Lower leg skin (tissue), 4 donors: ENCODE measurements at regions not wholly inside any gene's neighbourhood (a gene's known extent, or its start where the extent isn't known, plus 50 kb on each side); places are given as distances from the start of the nearest gene placed in this dataset.
"Not testable (repeated sequence)": the region's sequence is repeated elsewhere in the genome, so short reads cannot be mapped to it uniquely, and the experiment has no call there.

Experiments used
- DNase-seq, 2 donors: peaks; one replicate each; pipeline ENCODE4 v3.0.0-alpha.2; 2019; ENCODE audit warnings: low spot score in 2 of 2
- H3K4me3 ChIP-seq: fragments of 200-600 bp; sonication (generic); 2 replicates; pipeline ENCODE4 v1.5.1; 2017; ENCODE audit warnings: mild to moderate bottlenecking, low read depth; ENCODE audit not compliant: poor library complexity, severe bottlenecking
- POLR2A ChIP-seq, 2 donors: fragments of 450-650 bp; IDR thresholded peaks; one replicate each; pipeline ENCODE4 v1.6.1; 2016 to 2017; ENCODE audit warnings: antibody characterized with exemption in 2 of 2, mild to moderate bottlenecking in 1 of 2, moderate library complexity in 1 of 2
- WGBS, 2 donors: methylation state at CpG; one replicate each; pipeline ENCODE4 v1.1.5; 2018; 5-methylcytosine and 5-hydroxymethylcytosine counted together
- intact Hi-C: fragments of 100-400 bp; cut with DNase I; formaldehyde crosslinking; loops from one replicate; pipeline ENCODE4 v1.15.0; 2023; ENCODE audit warnings: low total_unique reads
- TF ChIP-seq, protein P1 (sequence below), 3 donors: fragments of 450-650 bp; IDR thresholded peaks; one replicate each; pipeline ENCODE4 v1.5.1; 2016; ENCODE audit warnings: antibody characterized with exemption in 3 of 3, mild to moderate bottlenecking in 3 of 3, moderate library complexity in 2 of 3

DNA sequence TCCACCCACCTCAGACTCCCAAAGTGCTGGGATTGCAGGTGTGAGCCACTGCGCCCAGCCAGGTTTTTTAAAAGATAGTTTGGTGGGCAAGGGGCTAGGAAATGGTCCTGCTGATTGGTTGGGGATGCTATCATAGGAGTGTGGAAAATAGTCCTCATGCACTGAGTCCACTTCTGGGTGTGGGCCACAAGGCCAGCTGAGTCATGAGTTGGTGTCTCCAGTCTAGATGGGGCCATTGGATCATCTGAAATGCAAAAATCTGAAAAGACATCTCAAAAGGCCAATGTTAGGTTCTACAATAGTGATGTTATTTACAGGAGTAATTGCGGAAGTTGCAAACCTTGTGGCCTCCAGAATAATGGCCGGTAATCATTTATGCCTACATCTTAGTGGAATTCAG is 221.1 kb downstream of the ZNF674 start:
- TF ChIP-seq POLR2A (IDR thresholded peaks at IDR 0.05): no peak
- TF ChIP-seq, protein P1, sequence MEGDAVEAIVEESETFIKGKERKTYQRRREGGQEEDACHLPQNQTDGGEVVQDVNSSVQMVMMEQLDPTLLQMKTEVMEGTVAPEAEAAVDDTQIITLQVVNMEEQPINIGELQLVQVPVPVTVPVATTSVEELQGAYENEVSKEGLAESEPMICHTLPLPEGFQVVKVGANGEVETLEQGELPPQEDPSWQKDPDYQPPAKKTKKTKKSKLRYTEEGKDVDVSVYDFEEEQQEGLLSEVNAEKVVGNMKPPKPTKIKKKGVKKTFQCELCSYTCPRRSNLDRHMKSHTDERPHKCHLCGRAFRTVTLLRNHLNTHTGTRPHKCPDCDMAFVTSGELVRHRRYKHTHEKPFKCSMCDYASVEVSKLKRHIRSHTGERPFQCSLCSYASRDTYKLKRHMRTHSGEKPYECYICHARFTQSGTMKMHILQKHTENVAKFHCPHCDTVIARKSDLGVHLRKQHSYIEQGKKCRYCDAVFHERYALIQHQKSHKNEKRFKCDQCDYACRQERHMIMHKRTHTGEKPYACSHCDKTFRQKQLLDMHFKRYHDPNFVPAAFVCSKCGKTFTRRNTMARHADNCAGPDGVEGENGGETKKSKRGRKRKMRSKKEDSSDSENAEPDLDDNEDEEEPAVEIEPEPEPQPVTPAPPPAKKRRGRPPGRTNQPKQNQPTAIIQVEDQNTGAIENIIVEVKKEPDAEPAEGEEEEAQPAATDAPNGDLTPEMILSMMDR (IDR thresholded peaks at IDR 0.05): no peak
- intact Hi-C loops: no loop called here
- no peak overlapping the region for H3K4me3 ChIP-seq
- 83 to 100% methylated on average over 3 of the region's 3 CpGs for WGBS, 2 donors
- no peak for DNase-seq

DNA sequence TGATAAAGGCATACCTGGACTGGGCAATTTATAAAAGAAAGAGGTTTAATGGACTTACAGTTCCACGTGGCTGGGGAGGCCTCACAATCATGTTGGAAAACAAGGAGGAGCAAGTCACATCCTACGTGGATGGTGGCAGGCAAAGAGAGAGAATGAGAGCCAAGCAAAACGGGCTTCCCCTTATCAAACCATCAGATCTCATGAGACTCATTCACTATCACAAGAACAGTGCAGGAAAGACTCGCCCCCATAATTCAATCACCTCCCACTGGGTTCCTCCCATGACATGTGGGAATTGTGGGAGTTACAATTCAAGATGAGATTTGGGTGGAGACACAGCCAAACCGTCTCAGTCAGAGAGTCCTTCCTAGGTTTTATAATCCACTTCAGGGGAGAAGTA is 222.3 kb downstream of the ZNF674 start:
- intact Hi-C loops, H3K4me3 ChIP-seq, DNase-seq: not testable (repeated sequence)
- 28 to 48% methylated on average over 5 of the region's 5 CpGs for WGBS, 2 donors

DNA sequence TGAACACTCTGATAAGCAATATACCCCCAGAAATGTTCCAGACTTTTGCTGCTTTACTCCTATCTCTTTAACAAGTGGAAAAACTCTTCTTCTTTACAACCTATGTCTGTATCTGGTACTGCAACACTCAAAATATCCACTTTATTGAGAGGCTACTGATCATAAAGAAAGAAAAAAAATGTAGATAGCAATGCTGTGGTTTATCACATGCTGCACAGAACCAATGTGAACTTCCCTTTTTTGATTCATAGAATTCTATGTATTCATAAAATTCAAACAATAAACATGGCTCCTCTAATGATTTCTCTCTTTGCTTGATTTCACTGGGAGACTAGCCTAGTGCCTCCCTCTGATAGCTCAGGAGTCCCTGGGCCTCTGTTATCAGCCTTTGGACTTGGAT is 223.5 kb downstream of the ZNF674 start:
- TF ChIP-seq, protein P1 (IDR thresholded peaks at IDR 0.05): no peak
- TF ChIP-seq POLR2A (IDR thresholded peaks at IDR 0.05): no peak
- H3K4me3 ChIP-seq: no peak overlapping the region
- intact Hi-C loops: no loop called here
- DNase-seq: no peak

DNA sequence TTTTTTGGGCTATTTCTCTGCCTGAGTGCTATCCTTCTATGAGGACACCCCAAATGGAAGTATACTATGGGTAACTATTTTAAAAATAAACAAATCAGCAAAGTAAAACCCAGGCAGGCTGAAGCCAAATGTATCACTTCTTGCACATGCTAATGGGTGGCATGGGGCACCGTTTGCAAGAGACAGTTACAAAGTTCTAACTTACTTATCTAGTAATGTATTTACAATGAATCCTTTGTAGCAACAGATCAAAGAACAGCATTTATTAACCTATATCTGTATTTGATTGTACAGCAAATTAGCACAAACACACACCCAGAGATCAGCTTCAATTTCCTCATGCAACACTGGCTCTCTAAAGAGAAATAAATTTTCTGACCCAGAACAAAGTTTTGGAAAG is 225.5 kb downstream of the ZNF674 start:
- TF ChIP-seq, protein P1 (IDR thresholded peaks at IDR 0.05): no peak
- no peak for TF ChIP-seq POLR2A (IDR thresholded peaks at IDR 0.05)
- intact Hi-C loops: no loop called here
- DNase-seq: no peak
- H3K4me3 ChIP-seq: no peak overlapping the region
- WGBS, 2 donors: 30 to 54% methylated on average over 1 of the region's 1 CpG

DNA sequence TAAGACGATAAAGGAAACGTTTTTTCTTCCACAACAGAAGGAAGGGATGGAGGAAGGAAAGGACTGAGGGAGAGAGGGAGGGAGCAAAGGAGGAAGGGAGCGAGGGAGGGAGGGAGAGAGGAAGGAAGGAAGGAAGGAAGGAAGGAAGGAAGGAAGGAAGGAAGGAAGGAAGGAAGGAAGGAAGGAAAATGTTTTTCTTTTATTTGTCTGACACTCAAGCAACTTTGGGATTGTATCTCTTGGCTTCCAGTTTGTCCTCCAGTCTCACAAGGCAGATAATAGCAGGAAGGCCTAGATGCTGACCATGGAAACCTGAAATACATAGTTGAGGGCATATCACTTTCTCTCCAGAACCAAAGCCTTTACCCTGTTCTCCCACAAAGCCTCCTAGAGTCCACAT is 226.7 kb downstream of the ZNF674 start:
- H3K4me3 ChIP-seq: no peak overlapping the region
- TF ChIP-seq, protein P1 (IDR thresholded peaks at IDR 0.05): no peak
- TF ChIP-seq POLR2A (IDR thresholded peaks at IDR 0.05): no peak
- 42 to 71% methylated on average over 3 of the region's 3 CpGs for WGBS, 2 donors
- no peak for DNase-seq
- intact Hi-C loops: no loop called here

DNA sequence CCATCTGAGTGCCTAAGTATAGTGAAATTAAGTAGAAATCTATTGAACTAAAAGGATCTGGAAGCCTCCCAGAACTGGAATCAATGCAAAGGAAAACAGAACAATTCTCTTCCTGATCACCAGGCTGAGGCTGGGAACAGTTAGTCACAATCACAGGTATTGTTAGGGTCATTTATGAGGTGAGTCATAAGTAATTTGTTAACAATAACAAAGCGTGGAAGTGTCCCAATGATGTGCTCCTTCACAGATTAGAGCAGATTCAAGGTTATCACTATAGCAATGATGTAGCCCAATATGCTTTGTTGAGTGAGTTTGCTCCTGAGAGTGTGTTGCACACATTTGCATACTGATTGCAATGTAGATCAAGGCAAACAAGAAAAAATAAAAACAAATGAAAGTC is 228.1 kb downstream of the ZNF674 start:
- DNase-seq: no peak
- WGBS, 2 donors: 41 to 50% methylated on average over 1 of the region's 1 CpG
- intact Hi-C loops: no loop called here
- TF ChIP-seq, protein P1 (IDR thresholded peaks at IDR 0.05): no peak
- no peak for TF ChIP-seq POLR2A (IDR thresholded peaks at IDR 0.05)
- no peak overlapping the region for H3K4me3 ChIP-seq
